Gastrocnemius medialis (tissue), 4 donors: ENCODE measurements at regions not wholly inside any gene's neighbourhood (a gene's known extent, or its start where the extent isn't known, plus 50 kb on each side); places are given as distances from the start of the nearest gene placed in this dataset.

Experiments used
- CTCF ChIP-seq, 5 experiments: fragments of 450-650 bp in 3 of 5; fragments of 200-600 bp in 2 of 5; sonication (generic) in 2 of 5; IDR thresholded peaks in 4 of 5; conservative IDR thresholded peaks in 1 of 5; 1 replicate in 4 of 5; 2 replicates in 1 of 5; pipeline ENCODE4 v1.5.1; 2016 to 2019; ENCODE audit warnings: antibody characterized with exemption in 5 of 5, mild to moderate bottlenecking in 3 of 5, moderate library complexity in 3 of 5
- POLR2A ChIP-seq, 2 donors: fragments of 450-650 bp; IDR thresholded peaks; one replicate each; pipeline ENCODE4 v1.6.1; 2017; ENCODE audit warnings: antibody characterized with exemption in 2 of 2, mild to moderate bottlenecking in 2 of 2, moderate library complexity in 2 of 2

DNA sequence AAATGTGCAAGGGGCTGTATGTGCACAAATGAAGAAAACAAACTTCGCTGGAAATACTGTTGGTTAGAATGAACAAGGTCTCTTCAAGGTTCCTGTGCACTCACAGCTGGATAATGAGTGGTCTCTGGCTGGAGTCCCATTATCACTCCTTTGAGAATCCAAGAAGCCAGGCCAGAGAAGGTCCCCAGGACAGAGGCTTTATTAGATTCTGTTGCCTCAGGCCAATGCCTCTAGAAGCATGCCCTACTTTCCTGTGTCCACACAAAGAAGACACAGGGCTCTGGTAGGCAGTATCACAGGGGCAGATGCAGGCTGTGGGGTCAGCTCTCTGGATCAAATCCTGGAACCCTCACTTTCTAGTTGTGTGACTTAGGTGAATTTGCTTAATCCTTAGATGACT, 384.7 kb downstream of the GRIN2B start:
- no peak for TF ChIP-seq CTCF (IDR thresholded peaks at IDR 0.05 in 4 of 5, conservative IDR thresholded peaks at IDR 0.05 in 1 of 5)
- TF ChIP-seq POLR2A (IDR thresholded peaks at IDR 0.05): no peak
